ENCODE measurements at regions not wholly inside any gene's neighbourhood (a gene's known extent, or its start where the extent isn't known, plus 50 kb on each side); places are given as distances from the start of the nearest gene placed in this dataset.

- DNase-seq (ENCODE audit: low read depth) = no peak
These were observed 222.3 kb downstream of the ETS1 start for GRCh38 chr11:128365044-128365443.

- no peak for DNase-seq (ENCODE audit: low read depth)
These were observed 225.8 kb downstream of the ETS1 start for GRCh38 chr11:128361451-128362020.

- no peak for DNase-seq (ENCODE audit: low read depth)
These were observed 227.8 kb downstream of the ETS1 start for GRCh38 chr11:128359515-128359914.

GRCh38 chr11:128357073-128357472 lies 230.3 kb downstream of the ETS1 start:
- no peak for DNase-seq (ENCODE audit: low read depth)

GRCh38 chr11:128355558-128355957 lies 231.8 kb downstream of the ETS1 start:
- no peak for DNase-seq (ENCODE audit: low read depth)

GRCh38 chr11:128354476-128354875 lies 232.9 kb downstream of the ETS1 start:
- no peak for DNase-seq (ENCODE audit: low read depth)

- no peak for DNase-seq (ENCODE audit: low read depth)
These were observed 236.2 kb downstream of the ETS1 start for GRCh38 chr11:128351168-128351567.

- DNase-seq (ENCODE audit: low read depth) = no peak
These were observed 237.6 kb downstream of the ETS1 start for GRCh38 chr11:128349650-128350299.

GRCh38 chr11:128346804-128347203 lies 240.6 kb downstream of the ETS1 start:
- no peak for DNase-seq (ENCODE audit: low read depth)

- no peak for DNase-seq (ENCODE audit: low read depth)
These were observed 242.0 kb downstream of the ETS1 start for GRCh38 chr11:128345316-128345715.

- DNase-seq (ENCODE audit: low read depth) = no peak
These were observed 243.5 kb downstream of the ETS1 start for GRCh38 chr11:128343870-128344269.

- DNase-seq (ENCODE audit: low read depth) = no peak
These were observed 244.2 kb downstream of the ETS1 start for GRCh38 chr11:128343135-128343514.

- DNase-seq (ENCODE audit: low read depth) = no peak
These were observed 244.7 kb downstream of the ETS1 start for GRCh38 chr11:128342511-128343134.

- DNase-seq (ENCODE audit: low read depth) = no peak
These were observed 245.8 kb downstream of the ETS1 start for GRCh38 chr11:128341280-128342248.

- no peak for DNase-seq (ENCODE audit: low read depth)
These were observed 247.6 kb downstream of the ETS1 start for GRCh38 chr11:128339792-128340191.

- DNase-seq (ENCODE audit: low read depth) = no peak
These were observed 248.5 kb downstream of the ETS1 start for GRCh38 chr11:128338811-128339210.

GRCh38 chr11:128336203-128336602 lies 251.2 kb downstream of the ETS1 start:
- DNase-seq (ENCODE audit: low read depth) = no peak

GRCh38 chr11:128335729-128336128 lies 251.6 kb downstream of the ETS1 start:
- DNase-seq (ENCODE audit: low read depth) = no peak

GRCh38 chr11:128334311-128335044 lies 252.9 kb downstream of the ETS1 start:
- no peak for DNase-seq (ENCODE audit: low read depth)

GRCh38 chr11:128331317-128331716 lies 256.0 kb downstream of the ETS1 start:
- DNase-seq (ENCODE audit: low read depth) = no peak

GRCh38 chr11:128330203-128330602 lies 257.2 kb downstream of the ETS1 start:
- DNase-seq (ENCODE audit: low read depth) = no peak

All from activated gamma-delta T cell treated with anti-CD3 and anti-CD28 coated beads, Interleukin-2, amount 50 U/mL, for 16 hours (primary cell).